ENCODE measurements at regions not wholly inside any gene's neighbourhood (a gene's known extent, or its start where the extent isn't known, plus 50 kb on each side); places are given as distances from the start of the nearest gene placed in this dataset.

DNA sequence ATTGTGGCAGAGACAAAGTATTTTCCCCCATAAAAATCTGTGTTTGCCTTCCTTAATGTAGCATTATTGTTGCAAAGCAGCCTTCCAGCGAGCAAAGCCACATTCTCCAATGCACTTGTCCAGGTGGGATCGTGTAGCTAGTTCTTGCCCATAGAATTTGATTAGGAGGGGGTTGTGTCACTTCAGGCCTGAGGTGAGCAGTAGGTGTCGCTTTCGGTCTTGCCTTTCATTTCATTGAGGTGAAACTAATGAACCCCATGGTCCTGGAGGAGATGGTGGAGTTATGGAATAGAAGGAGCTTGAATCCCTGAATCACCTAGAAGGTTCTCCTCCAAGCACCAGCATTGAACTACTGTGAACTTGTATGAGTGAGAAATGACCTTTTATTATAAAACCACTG lies 318.9 kb upstream of the PBX1 start:
- TF ChIP-seq, protein P1, sequence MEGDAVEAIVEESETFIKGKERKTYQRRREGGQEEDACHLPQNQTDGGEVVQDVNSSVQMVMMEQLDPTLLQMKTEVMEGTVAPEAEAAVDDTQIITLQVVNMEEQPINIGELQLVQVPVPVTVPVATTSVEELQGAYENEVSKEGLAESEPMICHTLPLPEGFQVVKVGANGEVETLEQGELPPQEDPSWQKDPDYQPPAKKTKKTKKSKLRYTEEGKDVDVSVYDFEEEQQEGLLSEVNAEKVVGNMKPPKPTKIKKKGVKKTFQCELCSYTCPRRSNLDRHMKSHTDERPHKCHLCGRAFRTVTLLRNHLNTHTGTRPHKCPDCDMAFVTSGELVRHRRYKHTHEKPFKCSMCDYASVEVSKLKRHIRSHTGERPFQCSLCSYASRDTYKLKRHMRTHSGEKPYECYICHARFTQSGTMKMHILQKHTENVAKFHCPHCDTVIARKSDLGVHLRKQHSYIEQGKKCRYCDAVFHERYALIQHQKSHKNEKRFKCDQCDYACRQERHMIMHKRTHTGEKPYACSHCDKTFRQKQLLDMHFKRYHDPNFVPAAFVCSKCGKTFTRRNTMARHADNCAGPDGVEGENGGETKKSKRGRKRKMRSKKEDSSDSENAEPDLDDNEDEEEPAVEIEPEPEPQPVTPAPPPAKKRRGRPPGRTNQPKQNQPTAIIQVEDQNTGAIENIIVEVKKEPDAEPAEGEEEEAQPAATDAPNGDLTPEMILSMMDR (IDR thresholded peaks at IDR 0.05) = no peak
- TF ChIP-seq POLR2A (IDR thresholded peaks at IDR 0.05) = no peak

Data from testis (tissue), 2 donors.